HUES6 (cell line): ENCODE measurements at regions not wholly inside any gene's neighbourhood (a gene's known extent, or its start where the extent isn't known, plus 50 kb on each side); places are given as distances from the start of the nearest gene placed in this dataset.

Source experiments
- H3K27ac ChIP-seq: 2 replicates; pipeline ENCODE4 v1.7.0; 2013; ENCODE audit warnings: low read depth, mild to moderate bottlenecking, low read length, inconsistent platforms
- H3K27me3 ChIP-seq: 2 replicates; pipeline ENCODE4 v1.6.1; 2013; ENCODE audit warnings: low read length; ENCODE audit not compliant: control insufficient read depth, insufficient read depth
- H3K36me3 ChIP-seq: 2 replicates; pipeline ENCODE4 v1.6.1; 2013; ENCODE audit warnings: low read length; ENCODE audit not compliant: control insufficient read depth, insufficient read depth
- H3K4me1 ChIP-seq: 2 replicates; pipeline ENCODE4 v1.6.1; 2013; ENCODE audit warnings: low read length; ENCODE audit not compliant: control insufficient read depth, insufficient read depth
- H3K4me3 ChIP-seq: 2 replicates; pipeline ENCODE4 v1.5.1; 2013; ENCODE audit warnings: low read depth, low read length
- H3K9ac ChIP-seq: one replicate; pipeline ENCODE4 v1.6.1; 2013; ENCODE audit warnings: mild to moderate bottlenecking, low read length
- H3K9me3 ChIP-seq: 2 replicates; pipeline ENCODE4 v1.6.1; 2013; ENCODE audit warnings: low read depth, low read length; ENCODE audit not compliant: control insufficient read depth, insufficient read depth

- H3K27me3 ChIP-seq = no peaks in the 10 kb centered on the region
- no peak overlapping the region for H3K27ac ChIP-seq
- H3K9ac ChIP-seq = no peak overlapping the region
- H3K4me3 ChIP-seq = no peak overlapping the region
- H3K9me3 ChIP-seq = peaks cover 20% of the 10 kb centered on the region; the same call in 1 of the 2 replicates
- H3K4me1 ChIP-seq = no peaks in the 10 kb centered on the region
- no peaks in the 10 kb centered on the region for H3K36me3 ChIP-seq
Measured at GRCh38 chr18:78836838-78837237, 142.8 kb upstream of the SALL3 start.

- H3K27me3 ChIP-seq = no peaks in the 10 kb centered on the region
- H3K4me1 ChIP-seq = no peaks in the 10 kb centered on the region
- peaks cover 20% of the 10 kb centered on the region; the same call in 1 of the 2 replicates for H3K9me3 ChIP-seq
- no peak overlapping the region for H3K27ac ChIP-seq
- no peaks in the 10 kb centered on the region for H3K36me3 ChIP-seq
- H3K9ac ChIP-seq = no peak overlapping the region
- H3K4me3 ChIP-seq = no peak overlapping the region
Measured at GRCh38 chr18:78837754-78838153, 141.9 kb upstream of the SALL3 start.

- no peak overlapping the region for H3K9ac ChIP-seq
- H3K27ac ChIP-seq = no peak overlapping the region
Measured at GRCh38 chr18:78838183-78838582, 141.4 kb upstream of the SALL3 start.

DNA sequence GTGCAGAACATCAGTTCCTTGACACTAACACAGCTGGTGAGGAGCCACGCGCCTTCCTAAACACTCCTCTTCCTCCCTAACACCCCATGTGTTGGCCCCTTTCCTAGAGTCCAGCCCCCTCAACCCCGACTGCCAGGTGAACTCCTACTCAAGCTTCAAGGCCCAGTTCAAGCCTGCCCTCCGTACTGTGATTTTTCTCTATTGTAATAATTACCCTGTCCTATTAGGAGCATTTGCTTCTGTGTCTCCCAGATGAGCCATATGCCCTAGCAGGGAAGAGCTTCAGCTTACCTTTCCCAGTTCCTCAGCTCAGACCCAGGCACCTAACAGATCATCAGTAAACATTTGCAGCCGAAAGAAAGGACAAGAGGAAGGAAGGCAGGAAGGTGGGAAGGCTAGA is 130.6 kb upstream of the SALL3 start:
- Histone ChIP-seq H3K4me3 (no peak overlapping the region), H3K36me3 (no peaks in the 10 kb centered on the region), H3K4me1 (no peaks in the 10 kb centered on the region), H3K9me3 (peaks cover 21% of the 10 kb centered on the region), H3K27me3 (no peaks in the 10 kb centered on the region), H3K27ac (no peak overlapping the region), H3K9ac (no peak overlapping the region)

More at GRCh38 chr18:78838183-78838582, 141.4 kb upstream of the SALL3 start:
- Histone ChIP-seq H3K9me3 (peaks cover 20% of the 10 kb centered on the region; the same call in 1 of the 2 replicates), H3K36me3 (no peaks in the 10 kb centered on the region), H3K27me3 (no peaks in the 10 kb centered on the region), H3K4me3 (no peak overlapping the region), H3K4me1 (no peaks in the 10 kb centered on the region)

- H3K36me3 ChIP-seq = no peaks in the 10 kb centered on the region
- no peak overlapping the region for H3K27ac ChIP-seq
- peaks cover 17% of the 10 kb centered on the region for H3K9me3 ChIP-seq
- no peak overlapping the region for H3K4me3 ChIP-seq
- no peak overlapping the region for H3K9ac ChIP-seq
- H3K4me1 ChIP-seq = no peaks in the 10 kb centered on the region
- no peaks in the 10 kb centered on the region for H3K27me3 ChIP-seq
Measured at GRCh38 chr18:78849458-78849857, 130.2 kb upstream of the SALL3 start.

DNA sequence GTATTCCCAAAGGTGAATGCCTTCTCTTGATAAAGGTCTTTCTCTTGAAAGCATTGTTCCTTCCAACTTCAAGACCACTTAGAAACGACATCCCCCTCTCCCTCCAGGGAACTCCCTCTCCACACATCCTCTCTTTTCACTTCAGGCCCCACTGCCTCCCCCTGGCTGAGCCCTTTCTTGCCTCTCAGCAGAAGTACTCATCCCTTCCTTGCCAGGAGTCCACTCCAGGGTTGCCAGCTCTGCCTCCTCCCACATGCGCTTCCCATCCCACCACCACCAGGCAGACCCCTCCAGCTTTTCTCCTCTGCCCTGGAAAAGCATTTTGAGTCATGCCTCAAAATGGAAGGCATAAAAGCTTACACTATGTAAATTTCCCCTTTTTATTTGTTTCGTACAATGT is 126.3 kb upstream of the SALL3 start:
- Histone ChIP-seq H3K27ac (no peak overlapping the region), H3K9me3 (peaks cover 15% of the 10 kb centered on the region), H3K4me1 (no peaks in the 10 kb centered on the region), H3K4me3 (no peak overlapping the region), H3K27me3 (no peaks in the 10 kb centered on the region), H3K36me3 (no peaks in the 10 kb centered on the region), H3K9ac (no peak overlapping the region)

DNA sequence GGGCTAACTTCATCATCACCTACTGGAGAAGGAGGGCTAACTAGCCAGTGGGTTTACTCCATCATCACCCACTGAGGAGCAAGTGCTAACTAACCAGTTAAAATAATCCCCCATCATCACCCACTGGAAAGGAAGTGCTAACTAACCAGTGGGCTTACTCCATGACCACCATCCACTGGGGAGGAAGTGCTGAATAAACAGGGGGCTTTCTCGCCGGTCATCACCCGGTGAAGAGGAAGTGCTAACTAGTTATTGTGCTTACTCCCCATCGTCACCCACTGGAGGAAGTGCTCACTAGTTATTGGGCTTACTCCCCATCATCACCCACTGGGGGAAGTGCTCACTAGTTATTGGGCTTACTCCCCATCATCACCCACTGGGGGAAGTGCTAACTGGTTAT is 124.4 kb upstream of the SALL3 start:
- no peaks in the 10 kb centered on the region for H3K4me1 ChIP-seq
- no peak overlapping the region for H3K27ac ChIP-seq
- H3K27me3 ChIP-seq = no peaks in the 10 kb centered on the region
- peaks cover 8% of the 10 kb centered on the region for H3K9me3 ChIP-seq
- H3K4me3 ChIP-seq = no peak overlapping the region
- no peak overlapping the region for H3K9ac ChIP-seq
- no peaks in the 10 kb centered on the region for H3K36me3 ChIP-seq

DNA sequence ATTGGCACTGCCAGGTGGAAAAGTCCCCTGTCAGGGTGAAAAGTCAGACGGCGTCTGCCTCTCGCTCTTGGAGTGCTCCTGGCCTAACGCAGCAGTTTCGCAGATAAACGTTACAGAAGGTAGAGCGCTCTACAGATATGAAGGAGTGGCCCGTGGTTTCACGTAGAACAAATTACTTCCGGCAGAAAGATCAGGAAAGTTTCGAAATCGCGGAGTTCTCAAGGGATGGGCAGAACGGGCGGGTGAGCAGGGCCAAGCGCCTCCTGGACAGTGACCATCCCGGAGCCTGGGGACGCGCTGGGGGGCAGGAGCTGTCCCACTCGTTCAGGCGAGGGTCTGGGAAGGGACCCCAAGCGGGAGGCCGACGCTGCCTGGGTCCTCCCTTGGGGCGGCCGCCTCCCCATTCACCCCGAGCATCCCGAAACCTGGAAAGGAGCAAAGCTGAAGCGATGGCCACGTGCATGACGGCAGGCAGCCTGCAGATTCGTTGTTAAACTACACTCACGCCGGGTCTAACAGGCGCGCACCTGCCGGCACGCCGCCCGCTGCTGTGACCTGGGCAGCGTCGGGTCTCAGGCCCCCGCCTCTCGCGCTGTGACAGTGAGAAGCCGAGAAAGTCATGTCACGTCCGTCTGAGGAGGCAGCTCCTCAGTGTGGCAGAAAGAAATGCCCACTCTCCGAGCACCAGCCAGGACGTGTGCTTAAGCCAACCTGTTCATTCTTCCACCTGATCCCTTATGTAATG is 122.9 kb upstream of the SALL3 start:
- H3K27ac ChIP-seq = no peak overlapping the region
- no peak overlapping the region for H3K9ac ChIP-seq
- H3K27me3 ChIP-seq = no peaks in the 10 kb centered on the region
- H3K4me1 ChIP-seq = no peaks in the 10 kb centered on the region
- no peak overlapping the region for H3K4me3 ChIP-seq
- H3K36me3 ChIP-seq = no peaks in the 10 kb centered on the region
- H3K9me3 ChIP-seq = no peaks in the 10 kb centered on the region

GRCh38 chr18:78857314-78858150 is 122.1 kb upstream of the SALL3 start:
- H3K4me3 ChIP-seq = no peak overlapping the region
- no peak overlapping the region for H3K27ac ChIP-seq
- no peaks in the 10 kb centered on the region for H3K27me3 ChIP-seq
- no peaks in the 10 kb centered on the region for H3K9me3 ChIP-seq
- no peaks in the 10 kb centered on the region for H3K4me1 ChIP-seq
- H3K36me3 ChIP-seq = no peaks in the 10 kb centered on the region
- no peak overlapping the region for H3K9ac ChIP-seq

DNA sequence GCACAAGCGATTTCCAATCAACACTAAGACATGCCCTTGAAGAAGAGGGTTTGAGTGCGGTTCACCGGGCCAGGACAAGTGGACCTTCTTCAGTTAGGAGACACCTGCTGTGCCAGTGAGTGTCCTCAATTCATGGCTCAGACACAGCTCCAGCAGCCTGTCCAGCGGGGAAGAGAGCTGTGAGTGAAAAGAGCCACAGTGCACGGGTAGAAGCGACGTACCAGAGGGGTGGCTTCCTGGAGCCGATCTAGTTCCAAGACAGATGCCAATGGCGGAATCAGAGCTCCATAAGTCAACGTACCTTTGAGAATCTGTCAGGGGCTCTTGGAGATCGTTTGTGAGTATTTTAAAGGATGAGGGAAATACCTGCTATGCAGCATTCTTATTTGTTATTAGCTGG is 119.9 kb upstream of the SALL3 start:
- Histone ChIP-seq H3K4me1 (no peaks in the 10 kb centered on the region; the same call in 1 of the 2 replicates), H3K9me3 (no peaks in the 10 kb centered on the region), H3K27me3 (no peaks in the 10 kb centered on the region), H3K36me3 (no peaks in the 10 kb centered on the region), H3K9ac (no peak overlapping the region), H3K4me3 (no peak overlapping the region), H3K27ac (no peak overlapping the region)

- Histone ChIP-seq H3K9ac (no peak overlapping the region), H3K4me1 (no peaks in the 10 kb centered on the region; the same call in 1 of the 2 replicates), H3K27me3 (no peaks in the 10 kb centered on the region), H3K36me3 (no peaks in the 10 kb centered on the region), H3K9me3 (no peaks in the 10 kb centered on the region), H3K27ac (no peak overlapping the region), H3K4me3 (no peak overlapping the region)
Measured at GRCh38 chr18:78860117-78860516, 119.5 kb upstream of the SALL3 start.
